Stimulated activated naive CD8-positive, alpha-beta T cell treated with anti-CD3 and anti-CD28 coated beads, Interleukin-15, amount 100 ng/mL, for 72 hours (primary cell): ENCODE measurements at regions not wholly inside any gene's neighbourhood (a gene's known extent, or its start where the extent isn't known, plus 50 kb on each side); places are given as distances from the start of the nearest gene placed in this dataset.

ENCODE experiments used
- ATAC-seq: fragments of 150-1000 bp; cut with Tn5 transposase; 2 replicates; pipeline ENCODE4 v1.10.0; 2021; ENCODE audit warnings: mild to moderate bottlenecking, moderate library complexity
- DNase-seq, 2 donors: peaks; one replicate each; pipeline ENCODE4 v3.0.0; 2021 to 2022
- H3K27ac Mint-ChIP-seq, 2 donors: one replicate each; pipeline ENCODE4 v1.8.0; 2022; ENCODE audit warnings: mild to moderate bottlenecking in 2 of 2, mixed read lengths in 2 of 2, moderate library complexity in 2 of 2
- H3K27me3 Mint-ChIP-seq: one replicate; pipeline ENCODE4 v1.8.0; 2022; ENCODE audit warnings: mixed read lengths
- H3K4me1 Mint-ChIP-seq: one replicate; pipeline ENCODE4 v1.8.0; 2022; ENCODE audit warnings: mild to moderate bottlenecking, mixed read lengths
- H3K4me3 Mint-ChIP-seq, 2 donors: one replicate each; pipeline ENCODE4 v1.8.0; 2022; ENCODE audit warnings: mild to moderate bottlenecking in 2 of 2, mixed read lengths in 2 of 2, moderate library complexity in 1 of 2
- H3K9me3 Mint-ChIP-seq, 2 donors: one replicate each; pipeline ENCODE4 v1.8.0; 2022; ENCODE audit warnings: mixed read lengths in 2 of 2

DNA sequence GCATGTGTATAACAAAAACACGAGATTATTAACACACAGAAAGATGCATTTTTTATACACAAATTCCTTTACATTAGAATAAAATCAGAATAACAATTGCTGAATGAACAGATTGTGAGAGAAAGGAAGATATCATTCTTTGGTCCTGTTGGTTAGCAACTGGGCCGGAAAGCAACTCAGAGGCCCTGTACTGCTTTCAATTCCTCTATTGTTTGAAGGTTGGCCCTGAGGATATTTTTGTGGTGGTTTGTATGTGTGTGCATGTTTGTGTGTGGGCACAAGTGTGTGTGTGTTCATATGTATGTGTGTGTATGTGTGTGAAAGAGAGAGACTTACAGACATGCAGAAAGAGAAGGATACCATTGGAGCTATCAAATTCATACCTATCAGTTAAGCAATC, 356.8 kb upstream of the DMAC1 start:
- H3K27ac Mint-ChIP-seq = no peak overlapping the region
- DNase-seq = no peak
- H3K4me3 Mint-ChIP-seq = no peak overlapping the region
- ATAC-seq = no peak
- H3K9me3 Mint-ChIP-seq = peaks cover 5 to 6% of the 10 kb centered on the region in 2 donors
- H3K27me3 Mint-ChIP-seq = no peaks in the 10 kb centered on the region
- H3K4me1 Mint-ChIP-seq = no peaks in the 10 kb centered on the region

DNA sequence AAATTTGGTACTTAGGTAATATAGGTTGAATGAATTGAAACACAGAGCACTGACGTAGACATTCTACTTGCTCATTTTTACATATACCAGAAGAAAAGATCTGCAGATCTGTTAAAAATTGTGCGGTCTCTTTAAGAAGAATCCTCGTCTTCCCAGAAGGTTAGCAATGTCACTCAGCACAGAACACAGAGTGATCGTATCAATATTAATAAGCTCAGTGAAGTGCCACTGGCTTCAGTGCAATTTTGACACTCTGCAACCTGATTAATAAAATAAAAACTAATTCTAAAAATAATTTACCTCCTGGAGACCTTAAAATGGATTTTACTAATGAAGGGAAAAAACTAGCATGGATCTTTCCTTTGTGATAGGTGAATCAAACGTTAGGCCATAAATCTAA, 356.1 kb upstream of the DMAC1 start:
- Mint-ChIP-seq H3K4me3 (no peak overlapping the region), H3K27ac (no peak overlapping the region), H3K9me3 (peaks cover 11 to 12% of the 10 kb centered on the region in 2 donors), H3K27me3 (no peaks in the 10 kb centered on the region), H3K4me1 (no peaks in the 10 kb centered on the region)
- ATAC-seq (no peak), DNase-seq (no peak)

- no peaks in the 10 kb centered on the region for H3K4me1 Mint-ChIP-seq
- no peak for DNase-seq
- no peak for ATAC-seq
- peaks cover 5 to 19% of the 10 kb centered on the region in 2 donors for H3K9me3 Mint-ChIP-seq
- H3K27ac Mint-ChIP-seq = no peak overlapping the region
- no peak overlapping the region for H3K4me3 Mint-ChIP-seq
- H3K27me3 Mint-ChIP-seq = no peaks in the 10 kb centered on the region
Measured at GRCh38 chr9:8143677-8144076, 344.1 kb upstream of the DMAC1 start.

DNA sequence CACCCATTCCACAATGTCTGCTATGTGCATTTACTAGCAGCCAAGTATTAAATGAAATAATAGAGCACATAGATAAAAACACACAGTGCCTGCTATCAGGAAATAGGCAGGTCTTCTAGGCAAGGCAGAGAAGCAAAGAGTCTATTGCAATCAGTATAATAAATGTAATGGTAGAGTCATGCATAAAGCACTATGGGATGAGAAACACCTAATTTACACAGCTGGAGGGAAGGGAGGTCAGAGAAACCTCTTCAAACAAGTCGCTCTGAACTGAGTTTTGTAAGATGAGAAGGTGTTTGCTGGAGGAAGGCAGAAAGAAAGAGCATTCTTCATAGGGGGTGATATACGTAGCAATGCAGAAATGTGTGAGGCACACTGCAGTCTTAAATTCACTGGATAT, 341.0 kb upstream of the DMAC1 start:
- H3K9me3 Mint-ChIP-seq = no peaks in the 10 kb centered on the region
- no peaks in the 10 kb centered on the region for H3K4me1 Mint-ChIP-seq
- H3K4me3 Mint-ChIP-seq = no peak overlapping the region
- ATAC-seq = no peak
- no peak for DNase-seq
- no peak overlapping the region for H3K27ac Mint-ChIP-seq
- no peaks in the 10 kb centered on the region for H3K27me3 Mint-ChIP-seq

GRCh38 chr9:8139756-8140155, 340.2 kb upstream of the DMAC1 start:
- Mint-ChIP-seq H3K4me3 (no peak overlapping the region), H3K9me3 (no peaks in the 10 kb centered on the region), H3K27ac (no peak overlapping the region), H3K4me1 (no peaks in the 10 kb centered on the region), H3K27me3 (no peaks in the 10 kb centered on the region)
- ATAC-seq (no peak), DNase-seq (no peak)

GRCh38 chr9:8136477-8136876, 336.9 kb upstream of the DMAC1 start:
- Mint-ChIP-seq H3K27ac (no peak overlapping the region), H3K4me3 (no peak overlapping the region), H3K4me1 (no peaks in the 10 kb centered on the region), H3K27me3 (no peaks in the 10 kb centered on the region), H3K9me3 (no peaks in the 10 kb centered on the region)
- ATAC-seq (no peak), DNase-seq (no peak)

- Mint-ChIP-seq H3K27me3 (no peaks in the 10 kb centered on the region), H3K9me3 (no peaks in the 10 kb centered on the region), H3K4me3 (no peak overlapping the region), H3K4me1 (no peaks in the 10 kb centered on the region), H3K27ac (no peak overlapping the region)
- ATAC-seq (no peak), DNase-seq (no peak)
Measured at GRCh38 chr9:8134635-8135034, 335.1 kb upstream of the DMAC1 start.

DNA sequence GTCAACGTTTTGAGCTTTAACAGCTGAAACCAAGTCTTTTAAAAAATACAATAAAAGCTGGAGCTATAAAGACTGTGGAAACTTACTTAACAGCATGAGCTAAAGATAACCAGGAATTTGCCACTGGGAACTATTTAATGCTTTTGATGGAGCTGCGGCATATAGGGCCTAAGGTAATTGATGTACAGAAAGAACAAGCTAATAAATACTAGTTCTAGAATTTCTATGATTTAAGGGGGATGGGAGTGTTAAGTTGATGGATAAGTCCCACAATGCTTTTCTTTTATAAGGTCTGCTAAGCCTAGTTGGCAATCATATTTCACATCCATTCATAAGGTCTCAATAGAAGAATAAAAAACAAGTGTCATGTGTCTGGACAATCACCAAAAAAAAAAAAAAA, 334.0 kb upstream of the DMAC1 start:
- Mint-ChIP-seq H3K27me3 (no peaks in the 10 kb centered on the region), H3K4me3 (no peak overlapping the region), H3K9me3 (no peaks in the 10 kb centered on the region), H3K27ac (peak overlapping the region in 1 of 2 donors; percentile 71), H3K4me1 (no peaks in the 10 kb centered on the region)
- ATAC-seq = no peak
- DNase-seq = no peak

DNA sequence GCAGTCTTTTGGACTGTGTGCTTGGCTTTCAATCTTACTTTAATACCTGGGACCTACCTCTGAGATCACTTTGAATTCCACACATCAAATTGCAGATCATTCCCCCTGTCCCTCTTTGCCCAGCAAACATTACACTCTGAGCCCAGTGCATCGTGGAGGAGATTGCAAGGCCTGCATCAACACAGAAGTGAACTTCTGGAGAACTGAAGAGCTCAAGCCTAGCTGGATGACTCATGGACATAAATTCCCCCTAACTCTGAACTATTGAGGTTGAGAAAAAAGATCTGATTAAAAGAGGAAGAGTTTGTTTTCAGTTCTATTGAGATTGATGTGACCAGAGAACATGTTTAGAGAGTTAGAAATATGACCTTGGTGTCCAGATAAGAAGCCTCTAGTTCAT, 316.0 kb upstream of the DMAC1 start:
- no peak overlapping the region for H3K4me3 Mint-ChIP-seq
- DNase-seq = no peak
- H3K4me1 Mint-ChIP-seq = peaks cover 13% of the 10 kb centered on the region
- H3K27ac Mint-ChIP-seq = peak overlapping the region in 1 of 2 donors; percentile 58
- H3K27me3 Mint-ChIP-seq = no peaks in the 10 kb centered on the region
- ATAC-seq = peak; percentile 62
- H3K9me3 Mint-ChIP-seq = peaks cover 4 to 7% of the 10 kb centered on the region in 2 donors

DNA sequence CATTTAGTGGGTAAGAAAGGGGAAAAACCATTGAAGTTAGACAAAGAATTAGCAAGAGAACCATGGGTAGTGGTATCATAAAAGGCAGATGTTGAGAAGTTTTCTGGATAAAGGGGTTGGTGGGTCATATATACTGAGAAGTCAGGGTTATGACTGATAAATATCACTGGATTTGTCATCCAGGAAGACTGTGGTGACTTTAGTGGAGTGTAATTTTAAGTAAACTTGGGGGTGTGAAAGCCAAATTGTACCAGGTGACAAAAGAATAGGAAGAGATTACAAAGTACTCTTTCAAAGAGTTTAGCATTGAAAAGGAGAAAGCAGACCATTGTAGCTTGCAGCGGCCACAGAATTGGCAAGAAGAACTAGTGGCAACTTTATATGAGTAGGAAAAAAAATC, 315.2 kb upstream of the DMAC1 start:
- Mint-ChIP-seq H3K4me1 (peaks cover 13% of the 10 kb centered on the region), H3K27me3 (no peaks in the 10 kb centered on the region), H3K4me3 (no peak overlapping the region), H3K9me3 (peaks cover 4 to 7% of the 10 kb centered on the region in 2 donors), H3K27ac (peak overlapping the region in 1 of 2 donors; percentile 21)
- ATAC-seq (peak; percentile 85), DNase-seq (no peak)

- Mint-ChIP-seq H3K4me3 (no peak overlapping the region), H3K27ac (no peak overlapping the region), H3K27me3 (no peaks in the 10 kb centered on the region), H3K9me3 (peaks cover 11 to 18% of the 10 kb centered on the region in 2 donors), H3K4me1 (no peaks in the 10 kb centered on the region)
- ATAC-seq (no peak), DNase-seq (no peak)
Measured at GRCh38 chr9:8106362-8106761, 306.8 kb upstream of the DMAC1 start.

- ATAC-seq (no peak), DNase-seq (no peak)
- Mint-ChIP-seq H3K27ac (no peak overlapping the region), H3K9me3 (peaks cover 25 to 26% of the 10 kb centered on the region in 2 donors), H3K4me3 (no peak overlapping the region), H3K27me3 (no peaks in the 10 kb centered on the region), H3K4me1 (no peaks in the 10 kb centered on the region)
Measured at GRCh38 chr9:8101607-8102006, 302.0 kb upstream of the DMAC1 start.

DNA sequence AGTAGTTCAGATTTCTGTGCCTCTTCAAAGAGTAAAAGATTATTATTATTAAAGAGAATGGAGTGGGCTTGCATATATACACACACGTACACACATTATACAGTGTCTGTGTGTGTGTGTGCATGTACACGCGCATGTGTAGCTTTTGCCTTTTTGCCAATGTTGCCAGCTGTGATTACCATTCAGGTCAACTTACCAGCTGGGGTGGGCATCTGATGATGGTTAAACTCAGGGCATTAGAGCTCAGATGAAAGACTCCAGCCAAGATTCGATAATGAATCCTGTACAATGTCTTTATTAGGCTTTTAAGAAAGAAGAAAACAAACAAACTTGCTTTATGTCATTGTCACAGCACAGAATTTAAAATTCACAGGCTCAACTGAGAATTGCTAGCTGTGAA, 296.5 kb upstream of the DMAC1 start:
- H3K27me3 Mint-ChIP-seq = no peaks in the 10 kb centered on the region
- no peak for DNase-seq
- no peaks in the 10 kb centered on the region for H3K4me1 Mint-ChIP-seq
- no peak overlapping the region for H3K4me3 Mint-ChIP-seq
- no peak overlapping the region for H3K27ac Mint-ChIP-seq
- H3K9me3 Mint-ChIP-seq = peaks cover 5 to 13% of the 10 kb centered on the region in 2 donors
- no peak for ATAC-seq

DNA sequence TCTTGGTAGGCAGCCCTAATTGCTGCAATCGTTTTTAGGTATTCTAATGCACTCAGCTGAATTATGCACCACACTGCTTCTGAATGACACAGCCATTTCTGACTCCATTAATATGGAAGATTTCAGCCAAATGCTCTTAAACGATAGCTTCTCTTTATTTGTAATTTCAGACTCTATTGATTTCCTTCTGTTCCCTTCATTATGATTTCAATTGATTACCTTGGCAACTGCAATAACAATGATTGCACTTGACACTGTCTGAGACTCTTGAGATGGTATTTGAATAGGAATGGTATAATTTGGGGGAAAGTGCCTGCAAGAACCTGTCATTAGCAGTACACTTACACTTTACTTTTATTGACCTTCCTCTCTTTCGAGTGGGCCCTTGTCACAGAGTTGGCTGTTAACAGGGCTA, 296.1 kb upstream of the DMAC1 start:
- H3K27ac Mint-ChIP-seq = no peak overlapping the region
- ATAC-seq (no peak), DNase-seq (no peak)
- H3K27me3 Mint-ChIP-seq = no peaks in the 10 kb centered on the region
- peaks cover 5 to 8% of the 10 kb centered on the region in 2 donors for H3K9me3 Mint-ChIP-seq
- no peaks in the 10 kb centered on the region for H3K4me1 Mint-ChIP-seq
- H3K4me3 Mint-ChIP-seq = no peak overlapping the region

- DNase-seq = no peak
- no peaks in the 10 kb centered on the region for H3K27me3 Mint-ChIP-seq
- H3K9me3 Mint-ChIP-seq = peaks cover 0 to 7% of the 10 kb centered on the region in 2 donors
- no peak overlapping the region for H3K4me3 Mint-ChIP-seq
- no peak for ATAC-seq
- H3K4me1 Mint-ChIP-seq = no peaks in the 10 kb centered on the region
- H3K27ac Mint-ChIP-seq = no peak overlapping the region
Measured at GRCh38 chr9:8088477-8088876, 288.9 kb upstream of the DMAC1 start.

DNA sequence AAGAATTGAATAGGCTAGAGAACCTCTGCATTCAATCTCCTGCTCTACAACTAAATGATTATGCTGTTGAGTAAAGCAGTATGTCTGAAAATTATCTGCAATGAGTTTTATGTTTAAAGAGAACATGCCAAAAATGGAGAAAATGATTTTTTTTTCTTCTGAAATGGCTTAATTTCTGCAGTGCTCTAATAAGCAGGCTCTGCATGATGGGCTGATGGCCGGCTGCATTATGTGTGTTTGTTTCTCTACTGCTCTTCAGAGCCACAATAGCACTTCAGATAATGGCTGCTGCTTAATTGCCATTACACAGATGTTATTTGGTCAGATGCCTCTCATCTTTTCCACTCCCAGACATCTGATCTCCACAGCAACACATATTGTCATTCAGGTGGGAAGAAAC, 286.4 kb upstream of the DMAC1 start:
- ATAC-seq (no peak), DNase-seq (no peak)
- H3K9me3 Mint-ChIP-seq = peaks cover 7 to 16% of the 10 kb centered on the region in 2 donors
- no peak overlapping the region for H3K4me3 Mint-ChIP-seq
- H3K27me3 Mint-ChIP-seq = no peaks in the 10 kb centered on the region
- no peaks in the 10 kb centered on the region for H3K4me1 Mint-ChIP-seq
- H3K27ac Mint-ChIP-seq = no peak overlapping the region

DNA sequence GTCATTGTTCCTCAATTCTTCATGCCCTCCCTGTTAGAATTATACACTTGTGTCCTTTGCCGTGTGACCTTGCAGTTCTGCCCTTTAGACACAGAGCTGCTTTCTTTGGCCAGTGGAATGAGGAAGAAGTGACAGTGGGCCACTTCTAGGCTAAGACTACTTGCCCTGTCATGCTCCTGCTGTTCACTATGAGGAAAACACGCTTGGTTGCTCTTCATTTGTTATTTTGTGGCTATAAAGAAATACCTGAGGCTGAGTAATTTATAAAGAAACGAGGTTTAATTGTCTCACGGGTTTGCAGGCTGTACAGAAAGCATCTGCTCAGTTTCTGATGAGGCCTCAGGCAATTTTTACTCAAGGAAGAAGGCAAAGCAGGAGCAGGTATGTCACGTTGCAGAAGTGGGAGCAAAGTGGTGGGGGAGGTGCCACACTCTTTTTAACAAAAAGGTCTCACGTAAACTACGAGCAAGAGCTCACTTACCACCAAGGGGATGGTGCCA, 279.1 kb upstream of the DMAC1 start:
- no peaks in the 10 kb centered on the region for H3K4me1 Mint-ChIP-seq
- ATAC-seq = no peak
- peaks cover under 1 to 16% of the 10 kb centered on the region in 2 donors for H3K9me3 Mint-ChIP-seq
- no peak overlapping the region for H3K4me3 Mint-ChIP-seq
- H3K27ac Mint-ChIP-seq = no peak overlapping the region
- H3K27me3 Mint-ChIP-seq = no peaks in the 10 kb centered on the region
- DNase-seq = no peak
